Gastroesophageal sphincter (tissue), 4 donors: ENCODE measurements at regions not wholly inside any gene's neighbourhood (a gene's known extent, or its start where the extent isn't known, plus 50 kb on each side); places are given as distances from the start of the nearest gene placed in this dataset.

Source experiments
- ATAC-seq: fragments of 150-250 bp; one replicate; pipeline ENCODE4 v1.9.1; 2016; ENCODE audit warnings: mild to moderate bottlenecking, moderate library complexity
- H3K27ac ChIP-seq, 4 donors: fragments of 200-600 bp; sonication (generic) in 3 of 4; 1 replicate in 3 of 4; 2 replicates in 1 of 4; pipeline ENCODE4 v1.5.1; 2016 to 2019
- H3K27me3 ChIP-seq: fragments of 200-600 bp; sonication (generic); one replicate; pipeline ENCODE4 v1.5.1; 2019
- H3K36me3 ChIP-seq, 2 donors: fragments of 200-600 bp; sonication (generic); one replicate each; pipeline ENCODE4 v1.5.1; 2019; ENCODE audit warnings: control low read depth in 1 of 2
- H3K4me1 ChIP-seq, 3 donors: fragments of 200-600 bp; sonication (generic); 1 replicate in 2 of 3; 2 replicates in 1 of 3; pipeline ENCODE4 v1.5.1; 2016 to 2019; ENCODE audit warnings: control low read depth in 2 of 3
- H3K4me3 ChIP-seq, 2 donors: fragments of 200-600 bp; sonication (generic); one replicate each; pipeline ENCODE4 v1.5.1; 2019; ENCODE audit warnings: mild to moderate bottlenecking in 1 of 2, moderate library complexity in 1 of 2
- H3K9me3 ChIP-seq, 3 donors: fragments of 200-600 bp; sonication (generic); one replicate each; pipeline ENCODE4 v1.5.1; 2017 to 2019; ENCODE audit warnings: control low read depth in 2 of 3
- EP300 ChIP-seq: sonication (generic); formaldehyde crosslinking; IDR thresholded peaks from one replicate; pipeline ENCODE4 v1.6.1; 2017; ENCODE audit warnings: antibody characterized with exemption, mild to moderate bottlenecking
- POLR2A ChIP-seq, 2 donors: fragments of 450-650 bp; IDR thresholded peaks; one replicate each; pipeline ENCODE4 v1.6.1; 2017; ENCODE audit warnings: antibody characterized with exemption in 2 of 2, mild to moderate bottlenecking in 2 of 2, moderate library complexity in 1 of 2
- POLR2AphosphoS5 ChIP-seq: sonication (generic); formaldehyde crosslinking; IDR thresholded peaks from one replicate; pipeline ENCODE4 v1.6.1; 2017; ENCODE audit warnings: antibody characterized with exemption
- WGBS, 2 donors: methylation state at CpG; one replicate each; pipeline ENCODE4 v1.1.5; 2018; ENCODE audit warnings: low coverage in 1 of 2; 5-methylcytosine and 5-hydroxymethylcytosine counted together
- TF ChIP-seq, protein P1 (sequence below), 4 experiments: fragments of 200-600 bp in 2 of 4; fragments of 450-650 bp in 2 of 4; sonication (generic) in 1 of 4; IDR thresholded peaks; one replicate each; pipeline ENCODE4 v1.5.1; 2017 to 2019; ENCODE audit warnings: antibody characterized with exemption in 4 of 4, mild to moderate bottlenecking in 2 of 4, moderate library complexity in 2 of 4

DNA sequence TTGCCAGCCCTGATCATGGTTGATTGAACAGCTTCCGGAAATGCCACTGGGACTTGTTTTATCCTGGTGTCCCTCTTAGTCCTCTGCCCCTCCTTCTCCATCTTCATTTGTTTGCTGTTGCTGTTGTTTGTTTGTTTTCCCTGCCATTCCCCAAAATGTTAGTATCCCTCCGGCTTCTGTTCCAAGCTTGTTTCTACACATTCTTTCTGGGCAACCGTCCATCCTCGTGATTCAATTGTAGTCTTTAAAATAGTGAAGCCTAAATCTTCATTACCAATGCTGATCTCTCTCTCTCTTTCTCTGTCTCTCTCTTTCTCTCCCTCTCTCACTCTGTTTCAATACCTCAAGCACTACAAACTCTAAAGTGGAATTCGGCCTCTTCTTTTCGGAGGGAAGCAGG lies 649.3 kb upstream of the ARGLU1 start:
- 41 to 63% methylated on average over 3 to 5 of the region's 6 CpGs for WGBS, 2 donors
- ATAC-seq, result no peak
- Histone ChIP-seq H3K36me3 (no peaks in the 10 kb centered on the region), H3K27me3 (peaks cover 18% of the 10 kb centered on the region), H3K4me1 (no peaks in the 10 kb centered on the region), H3K4me3 (no peak overlapping the region), H3K27ac (no peak overlapping the region), H3K9me3 (no peaks in the 10 kb centered on the region)
- TF ChIP-seq EP300, result no peak
- no peak for TF ChIP-seq POLR2A (IDR thresholded peaks at IDR 0.05)
- TF ChIP-seq, protein P1, sequence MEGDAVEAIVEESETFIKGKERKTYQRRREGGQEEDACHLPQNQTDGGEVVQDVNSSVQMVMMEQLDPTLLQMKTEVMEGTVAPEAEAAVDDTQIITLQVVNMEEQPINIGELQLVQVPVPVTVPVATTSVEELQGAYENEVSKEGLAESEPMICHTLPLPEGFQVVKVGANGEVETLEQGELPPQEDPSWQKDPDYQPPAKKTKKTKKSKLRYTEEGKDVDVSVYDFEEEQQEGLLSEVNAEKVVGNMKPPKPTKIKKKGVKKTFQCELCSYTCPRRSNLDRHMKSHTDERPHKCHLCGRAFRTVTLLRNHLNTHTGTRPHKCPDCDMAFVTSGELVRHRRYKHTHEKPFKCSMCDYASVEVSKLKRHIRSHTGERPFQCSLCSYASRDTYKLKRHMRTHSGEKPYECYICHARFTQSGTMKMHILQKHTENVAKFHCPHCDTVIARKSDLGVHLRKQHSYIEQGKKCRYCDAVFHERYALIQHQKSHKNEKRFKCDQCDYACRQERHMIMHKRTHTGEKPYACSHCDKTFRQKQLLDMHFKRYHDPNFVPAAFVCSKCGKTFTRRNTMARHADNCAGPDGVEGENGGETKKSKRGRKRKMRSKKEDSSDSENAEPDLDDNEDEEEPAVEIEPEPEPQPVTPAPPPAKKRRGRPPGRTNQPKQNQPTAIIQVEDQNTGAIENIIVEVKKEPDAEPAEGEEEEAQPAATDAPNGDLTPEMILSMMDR (IDR thresholded peaks at IDR 0.05), result no peak
- no peak for TF ChIP-seq POLR2AphosphoS5

DNA sequence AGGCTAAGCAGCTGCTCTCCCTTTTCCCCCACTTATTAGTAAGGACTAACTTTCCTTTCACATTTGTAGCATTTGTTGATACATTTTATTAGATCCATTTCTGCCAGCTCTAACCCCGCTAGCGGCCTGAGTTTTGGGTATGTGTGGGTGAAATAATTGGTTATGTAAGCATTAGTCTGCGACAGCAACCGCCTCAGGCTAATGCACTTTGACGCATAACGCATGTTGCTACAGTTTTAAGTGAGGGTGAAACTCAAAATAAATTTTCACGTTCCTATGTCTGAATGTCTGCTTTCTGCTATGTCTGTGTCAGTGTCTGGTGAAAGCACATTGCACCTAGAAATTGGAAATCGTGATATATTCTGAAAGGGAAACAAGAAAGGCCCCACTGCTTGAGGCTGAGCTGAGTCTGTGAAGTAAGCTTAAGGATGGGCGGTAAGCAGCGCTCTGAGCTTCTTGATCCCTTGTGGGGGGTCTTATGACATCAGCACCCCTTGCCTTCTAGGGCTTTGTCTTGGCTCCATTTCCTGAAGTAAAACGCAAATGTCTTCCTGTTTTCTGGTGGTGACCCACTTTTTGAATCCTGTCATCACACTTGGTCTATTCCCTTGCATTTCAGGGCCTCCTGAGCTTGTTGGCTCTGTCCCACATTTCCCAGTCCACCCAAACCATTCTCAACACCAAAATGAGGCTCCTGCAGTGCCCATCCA lies 648.3 kb upstream of the ARGLU1 start:
- TF ChIP-seq EP300, result no peak
- Histone ChIP-seq H3K9me3 (no peaks in the 10 kb centered on the region), H3K4me3 (no peak overlapping the region), H3K27ac (no peak overlapping the region), H3K4me1 (no peaks in the 10 kb centered on the region), H3K27me3 (peaks cover 17% of the 10 kb centered on the region), H3K36me3 (no peaks in the 10 kb centered on the region)
- ATAC-seq, result no peak
- WGBS, 2 donors, result 50% methylated on average over 10 of the region's 11 CpGs

DNA sequence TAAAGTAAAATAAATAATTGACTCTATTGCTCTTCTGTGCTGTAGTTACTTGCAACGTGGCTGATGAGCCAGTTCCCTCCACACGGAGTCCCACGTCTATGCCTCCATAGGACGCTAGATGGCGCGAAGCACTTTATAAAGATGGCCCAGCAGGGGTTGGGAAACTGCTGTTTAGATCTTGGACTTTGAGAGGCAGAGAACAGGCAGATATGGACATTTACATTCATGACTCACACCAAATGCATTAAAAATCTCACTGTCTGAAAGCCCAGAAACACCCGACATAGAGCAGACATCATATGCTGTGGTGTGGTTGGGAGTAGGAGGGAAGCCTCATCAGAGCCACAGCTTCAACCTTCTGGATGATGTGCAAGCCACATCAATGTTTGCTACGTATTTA lies 643.1 kb upstream of the ARGLU1 start:
- peak; percentile 81 for ATAC-seq
- H3K4me3 ChIP-seq, result peak overlapping the region in 1 of 2 donors; percentile 21
- 7 to 45% methylated on average over 2 to 6 of the region's 8 CpGs for WGBS, 2 donors

DNA sequence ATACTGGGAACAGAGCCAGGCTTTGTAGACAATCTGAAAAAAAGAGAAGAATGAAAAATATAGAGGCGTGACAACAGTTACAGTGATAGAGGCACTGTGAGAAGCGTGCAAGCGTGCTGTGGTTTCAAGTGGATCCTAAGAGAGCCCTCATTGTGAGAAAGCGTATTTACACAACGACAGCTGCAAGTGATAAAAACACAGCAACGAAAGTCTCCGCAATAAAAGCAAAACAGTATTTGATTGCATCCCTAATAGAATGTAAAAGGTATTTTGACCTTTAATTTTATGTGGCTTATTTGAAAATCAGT lies 642.7 kb upstream of the ARGLU1 start:
- no peak for ATAC-seq
- no peak overlapping the region for H3K27ac ChIP-seq
- 24 to 40% methylated on average over 7 of the region's 7 CpGs for WGBS, 2 donors
- no peaks in the 10 kb centered on the region for H3K4me1 ChIP-seq
- H3K36me3 ChIP-seq, result no peaks in the 10 kb centered on the region
- no peak for TF ChIP-seq POLR2A (IDR thresholded peaks at IDR 0.05)
- no peak for TF ChIP-seq EP300
- TF ChIP-seq, protein P1 (IDR thresholded peaks at IDR 0.05), result no peak
- no peak for TF ChIP-seq POLR2AphosphoS5
- H3K9me3 ChIP-seq, result no peaks in the 10 kb centered on the region
- peak overlapping the region in 1 of 2 donors; percentile 21 for H3K4me3 ChIP-seq
- peaks cover 5% of the 10 kb centered on the region for H3K27me3 ChIP-seq

More for the DNA sequence above, 643.1 kb upstream of the ARGLU1 start:
- no peaks in the 10 kb centered on the region for H3K36me3 ChIP-seq
- H3K9me3 ChIP-seq, result no peaks in the 10 kb centered on the region
- peaks cover 5% of the 10 kb centered on the region for H3K27me3 ChIP-seq
- no peak overlapping the region for H3K27ac ChIP-seq
- no peaks in the 10 kb centered on the region for H3K4me1 ChIP-seq
- no peak for TF ChIP-seq EP300
- TF ChIP-seq, protein P1 (IDR thresholded peaks at IDR 0.05), result peak; percentile 53 to 88 (median 58)

DNA sequence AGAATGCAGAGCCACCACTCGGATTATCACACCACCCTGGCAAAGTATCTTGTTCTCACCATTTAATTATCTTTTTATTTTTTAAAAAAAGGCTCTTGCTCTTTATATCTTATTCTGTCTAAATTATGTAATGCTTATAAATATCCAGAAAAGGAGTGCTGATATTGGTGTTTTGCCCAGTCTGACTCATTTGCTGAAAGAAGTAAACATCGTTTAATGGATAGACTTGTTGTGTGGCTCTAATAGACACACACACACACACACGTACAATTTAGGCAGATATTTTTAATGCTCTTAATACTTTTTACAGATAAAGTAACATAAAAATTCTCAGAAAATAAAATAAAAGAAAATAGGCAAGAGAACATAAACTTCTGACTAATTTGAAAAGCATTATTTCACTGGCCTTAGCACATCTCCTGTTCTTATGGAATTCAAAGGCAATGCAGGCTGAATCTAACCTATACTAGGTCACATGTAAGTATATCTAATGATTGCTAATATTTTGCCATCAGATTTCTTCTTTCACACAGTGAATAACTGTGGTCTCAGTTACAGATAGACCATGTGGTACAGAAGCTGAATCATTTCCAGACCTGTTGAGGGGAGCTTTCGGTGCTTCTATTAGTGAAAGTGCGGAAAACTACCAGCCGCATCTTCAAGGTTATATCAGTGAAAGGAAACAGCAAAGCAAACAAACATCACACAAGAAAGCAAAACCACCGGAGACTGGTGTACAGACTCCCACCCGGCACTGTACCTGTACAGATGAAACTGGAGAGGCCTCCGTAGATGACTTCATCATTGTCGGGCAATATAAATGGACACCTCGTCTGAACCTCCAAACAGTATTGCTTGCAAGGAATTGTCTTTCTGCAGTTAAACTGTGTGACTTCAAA lies 642.1 kb upstream of the ARGLU1 start:
- Histone ChIP-seq H3K4me3 (peak overlapping the region in 1 of 2 donors; percentile 21), H3K27ac (no peak overlapping the region), H3K36me3 (no peaks in the 10 kb centered on the region), H3K27me3 (peaks cover 5% of the 10 kb centered on the region), H3K9me3 (no peaks in the 10 kb centered on the region), H3K4me1 (no peaks in the 10 kb centered on the region)
- ATAC-seq, result no peak
- WGBS, 2 donors, result 50 to 52% methylated on average over 9 to 11 of the region's 11 CpGs
- TF ChIP-seq POLR2A (IDR thresholded peaks at IDR 0.05) (no peak), POLR2AphosphoS5 (no peak), EP300 (no peak)
- TF ChIP-seq, protein P1 (IDR thresholded peaks at IDR 0.05), result no peak
